ENCODE measurements at regions not wholly inside any gene's neighbourhood (a gene's known extent, or its start where the extent isn't known, plus 50 kb on each side); places are given as distances from the start of the nearest gene placed in this dataset.
"Not testable (repeated sequence)": the region's sequence is repeated elsewhere in the genome, so short reads cannot be mapped to it uniquely, and the experiment has no call there.

DNA sequence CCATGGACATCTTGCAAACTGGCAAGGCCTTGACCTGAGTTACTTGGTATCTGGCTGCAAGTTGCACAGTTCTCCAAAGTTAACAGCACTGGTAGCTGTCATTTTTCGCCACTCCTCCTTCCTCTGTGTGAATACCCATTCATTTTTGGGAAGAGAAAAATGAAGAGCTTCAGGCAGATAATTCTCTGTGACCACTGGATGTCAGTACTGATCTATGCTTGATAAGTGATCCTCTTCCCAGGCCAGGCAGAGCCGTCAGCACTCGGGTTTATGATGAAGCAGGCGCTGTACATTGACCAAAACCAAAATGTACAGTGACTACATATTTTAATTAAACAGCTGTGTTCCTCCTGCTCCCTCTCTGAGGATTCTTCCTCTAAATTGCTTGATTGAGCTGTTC, 55.9 kb upstream of the PDZD8 start:
- no peak overlapping the region for H3K27ac ChIP-seq
- no peak for DNase-seq
- peaks cover 0 to 49% (median 0%) of the 10 kb centered on the region in 7 donors for H3K27me3 ChIP-seq
- intact Hi-C loops (cut with DNase I): no loop called here
- H3K4me1 ChIP-seq: no peaks in the 10 kb centered on the region
- no peak overlapping the region for H3K4me3 ChIP-seq
- ATAC-seq: no peak
- TF ChIP-seq, protein P1, sequence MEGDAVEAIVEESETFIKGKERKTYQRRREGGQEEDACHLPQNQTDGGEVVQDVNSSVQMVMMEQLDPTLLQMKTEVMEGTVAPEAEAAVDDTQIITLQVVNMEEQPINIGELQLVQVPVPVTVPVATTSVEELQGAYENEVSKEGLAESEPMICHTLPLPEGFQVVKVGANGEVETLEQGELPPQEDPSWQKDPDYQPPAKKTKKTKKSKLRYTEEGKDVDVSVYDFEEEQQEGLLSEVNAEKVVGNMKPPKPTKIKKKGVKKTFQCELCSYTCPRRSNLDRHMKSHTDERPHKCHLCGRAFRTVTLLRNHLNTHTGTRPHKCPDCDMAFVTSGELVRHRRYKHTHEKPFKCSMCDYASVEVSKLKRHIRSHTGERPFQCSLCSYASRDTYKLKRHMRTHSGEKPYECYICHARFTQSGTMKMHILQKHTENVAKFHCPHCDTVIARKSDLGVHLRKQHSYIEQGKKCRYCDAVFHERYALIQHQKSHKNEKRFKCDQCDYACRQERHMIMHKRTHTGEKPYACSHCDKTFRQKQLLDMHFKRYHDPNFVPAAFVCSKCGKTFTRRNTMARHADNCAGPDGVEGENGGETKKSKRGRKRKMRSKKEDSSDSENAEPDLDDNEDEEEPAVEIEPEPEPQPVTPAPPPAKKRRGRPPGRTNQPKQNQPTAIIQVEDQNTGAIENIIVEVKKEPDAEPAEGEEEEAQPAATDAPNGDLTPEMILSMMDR (IDR thresholded peaks at IDR 0.05): no peak
- no peaks in the 10 kb centered on the region for H3K36me3 ChIP-seq
- H3K9me3 ChIP-seq: no peaks in the 10 kb centered on the region
- WGBS, 2 donors: 71% methylated on average over 4 of the region's 4 CpGs

DNA sequence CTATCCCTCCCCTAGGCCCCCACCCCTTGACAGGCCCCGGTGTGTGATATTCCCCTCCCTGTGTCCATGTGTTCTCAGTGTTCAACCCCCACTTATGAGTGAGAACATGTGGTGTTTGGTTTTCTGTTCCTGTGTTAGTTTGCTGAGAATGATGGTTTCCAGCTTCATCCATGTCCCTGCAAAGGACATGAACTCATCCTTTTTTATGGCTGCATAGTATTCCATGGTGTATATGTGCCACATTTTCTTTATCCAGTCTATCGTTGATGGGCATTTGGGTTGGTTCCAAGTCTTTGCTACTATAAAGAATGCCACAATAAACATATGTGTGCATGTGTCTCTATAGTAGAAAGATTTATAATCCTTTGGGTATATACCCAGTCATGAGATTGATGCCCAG, 55.3 kb upstream of the PDZD8 start:
- peaks cover 0 to 53% (median 0%) of the 10 kb centered on the region in 7 donors for H3K27me3 ChIP-seq
- H3K36me3 ChIP-seq; H3K27ac ChIP-seq; DNase-seq; intact Hi-C loops (cut with DNase I); H3K9me3 ChIP-seq; H3K4me1 ChIP-seq; ATAC-seq; H3K4me3 ChIP-seq: not testable (repeated sequence)
- WGBS, 2 donors: 89 to 97% methylated on average over 2 of the region's 2 CpGs

DNA sequence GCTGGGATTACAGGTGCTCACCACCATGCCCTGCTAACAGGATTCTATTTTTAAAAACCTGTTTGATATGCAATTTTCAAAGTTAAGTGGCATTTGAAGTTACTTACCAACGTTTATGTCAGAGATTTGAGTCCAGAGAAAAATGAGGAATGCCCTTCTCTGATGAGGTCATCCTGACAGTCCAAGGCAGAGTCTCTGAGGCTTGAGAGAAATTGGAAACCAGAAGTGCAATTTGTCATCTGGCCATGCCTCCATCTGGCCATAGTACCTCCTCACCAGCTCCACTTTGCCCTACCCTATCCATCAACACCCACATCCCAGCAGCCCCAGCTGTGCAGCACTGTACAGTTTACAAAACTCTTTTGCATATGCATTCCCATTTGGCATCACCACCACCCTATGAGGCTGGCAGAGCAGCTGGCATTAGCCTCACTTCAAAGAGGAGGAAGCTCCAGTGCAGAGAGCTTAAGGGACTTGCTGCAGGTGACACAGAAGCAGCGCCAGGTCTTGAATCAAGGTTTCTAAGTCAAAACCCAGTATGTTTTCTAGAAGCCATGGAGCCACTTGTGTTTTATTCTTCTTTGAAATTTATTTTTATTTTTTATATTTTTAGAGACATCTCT, 54.5 kb upstream of the PDZD8 start:
- Histone ChIP-seq H3K4me3 (no peak overlapping the region), H3K27ac (no peak overlapping the region), H3K36me3 (no peaks in the 10 kb centered on the region), H3K4me1 (no peaks in the 10 kb centered on the region), H3K9me3 (no peaks in the 10 kb centered on the region), H3K27me3 (peaks cover 0 to 59% (median 0%) of the 10 kb centered on the region in 7 donors)
- ATAC-seq (no peak), DNase-seq (no peak)
- WGBS, 2 donors: 56 to 57% methylated on average over 2 of the region's 2 CpGs
- intact Hi-C loops (cut with DNase I): no loop called here
- TF ChIP-seq, protein P1 (IDR thresholded peaks at IDR 0.05): no peak

DNA sequence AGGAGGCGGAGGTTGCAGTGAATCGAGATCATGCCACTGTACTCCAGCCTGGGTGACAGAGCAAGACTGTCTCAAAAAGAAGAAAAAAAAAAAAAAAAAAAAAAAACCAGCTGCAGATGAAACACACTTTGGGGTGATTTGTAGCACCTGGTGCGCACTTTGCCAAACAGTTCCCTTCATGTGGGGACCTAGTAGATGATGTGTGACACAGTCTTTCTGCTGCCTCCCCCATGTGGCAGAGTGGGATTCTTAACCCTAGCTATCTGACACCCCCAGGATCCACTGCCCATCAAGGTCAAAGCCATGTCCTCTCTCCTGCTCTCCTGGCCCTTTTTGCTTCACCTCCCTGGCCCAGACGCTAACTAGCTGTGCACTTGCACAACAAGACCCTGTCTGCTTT, 52.1 kb upstream of the PDZD8 start:
- 83 to 85% methylated on average over 4 of the region's 4 CpGs for WGBS, 2 donors
- Histone ChIP-seq H3K27me3 (peaks cover 0 to 40% (median 0%) of the 10 kb centered on the region in 7 donors), H3K4me1 (no peaks in the 10 kb centered on the region), H3K4me3 (no peak overlapping the region), H3K27ac (no peak overlapping the region), H3K36me3 (no peaks in the 10 kb centered on the region), H3K9me3 (no peaks in the 10 kb centered on the region)
- DNase-seq (no peak), ATAC-seq (no peak)
- intact Hi-C loops (cut with DNase I): no loop called here
- TF ChIP-seq, protein P1 (IDR thresholded peaks at IDR 0.05): no peak

DNA sequence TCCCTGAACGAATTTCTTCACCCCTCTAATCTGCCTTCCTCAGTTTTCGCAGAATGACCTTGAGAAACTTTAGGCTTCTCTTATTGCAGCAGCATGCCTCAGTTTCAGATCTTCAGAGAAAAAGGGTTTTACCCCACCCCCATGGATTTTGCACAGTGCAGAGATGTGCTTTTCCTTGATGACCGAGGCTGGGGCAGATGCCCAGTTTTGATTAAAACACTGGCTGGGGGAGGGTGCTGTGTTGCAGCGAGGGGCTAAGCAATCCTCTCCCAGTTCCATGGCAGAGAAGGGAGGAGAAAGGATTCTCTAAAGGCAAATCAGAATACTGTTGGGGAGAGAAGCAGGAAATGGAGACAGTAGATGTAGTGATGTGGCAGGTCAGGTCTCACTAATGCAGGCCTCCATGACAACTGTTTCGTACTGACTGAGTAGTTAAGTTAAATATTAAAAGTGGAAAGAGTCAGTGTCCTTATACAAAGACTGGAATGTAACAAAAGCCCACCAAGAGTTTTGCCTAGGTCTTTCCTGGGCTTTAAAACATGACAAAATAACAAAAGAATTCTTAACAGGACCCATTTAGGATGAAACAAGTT, 50.8 kb upstream of the PDZD8 start:
- intact Hi-C loops (cut with DNase I): no loop called here
- Histone ChIP-seq H3K36me3 (no peaks in the 10 kb centered on the region), H3K9me3 (peaks cover 0 to under 1% (median 0%) of the 10 kb centered on the region in 11 donors), H3K27ac (no peak overlapping the region), H3K4me1 (no peaks in the 10 kb centered on the region), H3K4me3 (no peak overlapping the region), H3K27me3 (peaks cover 0 to 29% (median 0%) of the 10 kb centered on the region in 7 donors)
- 70 to 75% methylated on average over 5 of the region's 5 CpGs for WGBS, 2 donors
- no peak for ATAC-seq
- no peak for DNase-seq
- TF ChIP-seq, protein P1 (IDR thresholded peaks at IDR 0.05): no peak

Data from heart right ventricle (tissue), 16 donors.